ENCODE measurements at regions not wholly inside any gene's neighbourhood (a gene's known extent, or its start where the extent isn't known, plus 50 kb on each side); places are given as distances from the start of the nearest gene placed in this dataset.

DNA sequence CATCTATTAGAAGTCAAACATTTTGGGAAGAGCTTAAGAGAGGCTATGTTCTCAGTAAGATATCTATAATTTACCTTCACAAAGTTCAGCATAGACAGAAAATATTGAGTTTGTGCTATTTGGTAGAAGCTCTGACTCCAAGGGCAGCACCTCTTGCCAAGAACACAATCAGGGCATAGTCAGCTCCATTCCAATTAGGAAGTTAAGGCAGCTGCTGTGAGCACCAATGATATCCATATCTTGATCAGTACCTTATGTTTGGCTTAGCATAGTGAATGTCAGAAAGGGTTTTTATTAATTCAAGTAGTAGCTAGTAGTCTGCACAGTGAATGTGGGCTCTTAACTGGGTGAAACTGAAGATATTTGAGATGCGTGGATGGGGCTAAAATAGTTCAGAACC is 86.4 kb upstream of the SPRED2 start:
- TF ChIP-seq, protein P1, sequence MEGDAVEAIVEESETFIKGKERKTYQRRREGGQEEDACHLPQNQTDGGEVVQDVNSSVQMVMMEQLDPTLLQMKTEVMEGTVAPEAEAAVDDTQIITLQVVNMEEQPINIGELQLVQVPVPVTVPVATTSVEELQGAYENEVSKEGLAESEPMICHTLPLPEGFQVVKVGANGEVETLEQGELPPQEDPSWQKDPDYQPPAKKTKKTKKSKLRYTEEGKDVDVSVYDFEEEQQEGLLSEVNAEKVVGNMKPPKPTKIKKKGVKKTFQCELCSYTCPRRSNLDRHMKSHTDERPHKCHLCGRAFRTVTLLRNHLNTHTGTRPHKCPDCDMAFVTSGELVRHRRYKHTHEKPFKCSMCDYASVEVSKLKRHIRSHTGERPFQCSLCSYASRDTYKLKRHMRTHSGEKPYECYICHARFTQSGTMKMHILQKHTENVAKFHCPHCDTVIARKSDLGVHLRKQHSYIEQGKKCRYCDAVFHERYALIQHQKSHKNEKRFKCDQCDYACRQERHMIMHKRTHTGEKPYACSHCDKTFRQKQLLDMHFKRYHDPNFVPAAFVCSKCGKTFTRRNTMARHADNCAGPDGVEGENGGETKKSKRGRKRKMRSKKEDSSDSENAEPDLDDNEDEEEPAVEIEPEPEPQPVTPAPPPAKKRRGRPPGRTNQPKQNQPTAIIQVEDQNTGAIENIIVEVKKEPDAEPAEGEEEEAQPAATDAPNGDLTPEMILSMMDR (IDR thresholded peaks at IDR 0.05 in 4 of 5, conservative IDR thresholded peaks at IDR 0.05 in 1 of 5), result no peak
- TF ChIP-seq POLR2A (IDR thresholded peaks at IDR 0.05), result no peak
